TTC549 (cell line): ENCODE measurements at regions not wholly inside any gene's neighbourhood (a gene's known extent, or its start where the extent isn't known, plus 50 kb on each side); places are given as distances from the start of the nearest gene placed in this dataset.
"Not testable (repeated sequence)": the region's sequence is repeated elsewhere in the genome, so short reads cannot be mapped to it uniquely, and the experiment has no call there.

Source experiments
- FAIRE-seq: peaks from 2 replicates; lab custom pipeline; 2012; peaks lifted over from hg19 to GRCh38; lab: Jason Lieb, UNC

DNA sequence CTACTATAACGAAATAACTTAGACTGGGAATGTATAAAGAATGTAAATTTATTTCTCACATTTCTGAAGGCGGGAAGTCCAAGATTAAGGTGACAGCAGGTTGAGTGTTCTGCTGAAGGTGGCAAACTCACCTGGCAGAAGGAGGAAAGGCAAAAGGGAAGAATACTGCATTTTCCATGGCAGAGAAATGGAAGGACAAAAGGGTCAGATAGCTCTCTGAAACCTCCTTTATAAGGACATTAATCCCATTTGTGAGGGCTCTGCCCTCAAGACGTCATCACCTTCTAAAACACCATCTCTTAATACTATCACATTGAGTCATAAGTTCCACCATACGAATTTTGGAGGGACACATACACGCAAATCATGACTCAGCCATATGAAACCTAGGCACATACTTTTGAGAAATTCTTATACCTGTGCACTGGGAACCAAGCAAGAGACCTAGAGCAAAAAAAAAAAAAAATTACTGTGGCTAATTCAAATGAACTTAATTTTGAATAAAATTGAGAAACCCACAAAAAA is 1669.3 kb upstream of the FLRT2 start:
- FAIRE-seq: no peak

DNA sequence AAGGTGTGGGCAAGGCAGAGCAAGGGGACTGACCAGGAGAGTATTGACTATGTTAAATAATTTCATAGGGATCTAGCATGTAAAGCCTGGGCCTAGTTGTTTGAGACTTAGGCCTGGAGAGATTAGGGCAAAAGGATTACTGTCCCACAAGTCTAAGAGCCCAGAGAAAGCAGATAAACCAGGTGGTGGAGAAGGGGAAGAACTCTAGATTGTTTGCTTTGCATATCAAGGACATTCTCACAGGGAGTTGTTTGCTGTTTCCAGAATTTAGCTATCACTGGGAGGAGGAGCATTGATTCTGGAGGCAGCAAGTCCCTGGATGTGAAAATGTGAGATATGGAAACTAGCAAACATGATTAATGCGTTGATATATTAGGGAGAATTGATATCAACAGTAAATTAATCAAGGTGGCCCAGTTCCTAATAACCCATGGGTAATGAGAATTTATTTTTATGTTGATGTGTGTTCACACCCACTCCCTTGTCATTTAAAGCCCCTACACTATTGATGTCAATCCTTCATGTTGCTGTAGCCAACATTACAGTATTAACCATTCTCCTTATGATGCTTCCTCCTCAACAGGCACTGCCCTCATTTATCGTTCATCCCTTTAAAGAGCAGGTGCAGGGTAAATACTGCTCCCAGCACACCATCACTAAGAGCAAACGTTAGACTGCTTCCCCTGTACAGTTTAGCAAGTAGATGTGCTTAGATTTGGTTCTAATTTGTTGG is 1666.7 kb upstream of the FLRT2 start:
- FAIRE-seq: no peak

GRCh38 chr14:83864106-83864505 is 1665.8 kb upstream of the FLRT2 start:
- FAIRE-seq: no peak

GRCh38 chr14:83867566-83868225 is 1662.2 kb upstream of the FLRT2 start:
- no peak for FAIRE-seq

DNA sequence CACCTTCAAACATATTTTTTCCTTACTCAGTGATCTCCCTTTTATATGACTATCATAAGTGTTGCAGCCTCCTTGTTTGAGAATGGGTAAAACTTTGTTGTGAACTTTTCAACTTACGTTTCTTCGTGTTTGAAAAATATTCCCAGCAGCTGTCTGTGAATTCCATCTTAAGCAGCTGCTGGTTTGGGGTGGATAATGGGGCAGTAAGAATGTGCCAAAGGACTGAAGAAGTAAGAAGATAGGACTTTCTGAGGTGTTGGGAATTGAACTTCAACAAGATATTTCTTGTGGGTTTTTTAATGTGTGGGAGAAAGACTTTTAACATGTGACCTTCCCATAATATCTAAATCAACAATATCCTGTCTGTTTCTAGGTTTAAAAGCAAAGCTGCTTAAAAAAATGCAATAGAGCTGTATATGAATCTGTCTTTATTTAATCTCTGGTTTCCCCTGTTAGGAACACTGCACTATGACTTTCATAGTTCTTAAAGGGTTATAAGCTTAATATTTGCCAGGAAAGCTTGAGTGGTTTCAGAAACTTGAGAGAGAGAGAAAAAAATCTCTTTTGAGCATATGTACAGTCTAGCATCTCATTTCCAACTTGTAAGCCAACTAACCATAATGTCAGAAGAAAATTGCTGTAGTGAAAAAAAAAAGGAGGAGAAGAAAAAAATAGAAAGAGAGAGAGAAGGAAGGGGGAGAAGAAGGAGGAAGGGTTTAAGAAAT is 1659.2 kb upstream of the FLRT2 start:
- no peak for FAIRE-seq

DNA sequence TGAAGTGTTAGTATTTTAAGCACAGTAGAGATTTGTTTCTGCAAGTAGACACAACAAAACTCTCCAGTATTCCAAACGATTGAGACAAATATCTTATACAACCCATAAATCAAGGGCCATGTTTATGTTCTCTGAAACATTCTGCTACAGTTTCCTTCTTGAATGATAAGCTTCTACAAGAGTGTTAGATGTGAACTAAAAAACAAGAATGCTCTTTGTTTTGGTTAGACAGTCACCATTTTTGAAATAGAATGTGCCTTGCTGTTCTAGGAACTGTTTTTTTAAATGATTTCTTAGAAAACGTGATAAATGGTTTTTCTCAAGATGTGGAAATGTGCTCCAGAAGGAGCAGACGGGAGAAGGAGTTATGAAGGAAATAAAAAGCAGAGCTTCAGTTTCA is 1656.3 kb upstream of the FLRT2 start:
- no peak for FAIRE-seq

DNA sequence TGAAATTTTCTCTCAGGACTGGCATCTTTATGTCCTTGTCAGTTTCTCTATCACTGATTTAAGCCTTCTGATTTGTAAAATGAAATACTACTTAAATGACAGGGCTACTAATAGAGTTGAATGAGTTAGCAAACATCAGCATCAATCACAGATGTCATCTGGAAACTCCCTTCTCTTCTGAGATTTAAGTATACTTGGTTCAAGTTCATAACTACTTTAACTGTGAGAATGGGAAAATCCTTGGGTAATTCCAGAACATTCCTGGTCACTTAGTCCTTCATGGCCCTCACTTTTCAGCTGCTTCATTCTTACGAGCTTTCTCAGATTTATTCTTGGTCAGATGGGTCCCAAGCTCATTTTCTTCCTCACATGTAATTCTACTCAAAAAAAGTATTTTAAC is 1655.3 kb upstream of the FLRT2 start:
- no peak for FAIRE-seq

DNA sequence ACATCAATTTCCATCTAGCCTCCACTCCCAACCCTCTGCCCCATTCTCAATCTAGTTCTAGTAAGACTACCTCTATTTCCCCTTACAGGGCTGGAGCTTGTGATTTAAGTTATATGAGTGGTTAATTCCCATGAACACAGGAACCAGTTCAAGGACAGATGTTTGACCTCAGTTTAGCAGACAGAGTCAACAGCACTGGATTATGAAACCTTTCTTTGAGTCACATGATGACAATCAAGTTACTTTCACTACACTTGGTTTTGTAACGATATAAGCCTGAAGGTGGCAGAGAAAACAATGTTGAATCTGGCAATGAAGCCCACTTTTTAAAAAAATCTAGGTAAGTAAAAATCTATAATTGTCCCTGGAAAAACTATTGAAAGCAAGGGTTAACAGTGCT is 1646.2 kb upstream of the FLRT2 start:
- FAIRE-seq: no peak

GRCh38 chr14:83885837-83886293 is 1644.1 kb upstream of the FLRT2 start:
- FAIRE-seq: no peak

DNA sequence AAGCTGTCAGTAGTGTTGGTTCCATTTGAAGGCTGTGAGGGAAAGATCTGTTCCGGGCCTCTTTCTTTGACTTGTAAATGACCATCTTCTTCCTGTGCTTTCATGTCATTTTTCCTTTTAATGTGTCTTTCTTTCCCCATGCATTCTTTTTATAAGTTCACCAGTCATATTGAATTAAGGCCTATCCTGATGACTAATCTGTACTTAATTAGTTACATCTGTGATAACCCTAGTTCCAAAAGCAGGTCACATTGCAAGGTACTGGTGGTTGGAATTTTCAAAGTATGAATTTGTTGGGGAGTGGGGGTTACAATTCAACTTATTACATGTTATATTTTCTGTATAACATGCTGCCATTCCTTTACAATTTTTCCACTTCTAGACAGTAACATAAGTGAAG is 1642.1 kb upstream of the FLRT2 start:
- no peak for FAIRE-seq

DNA sequence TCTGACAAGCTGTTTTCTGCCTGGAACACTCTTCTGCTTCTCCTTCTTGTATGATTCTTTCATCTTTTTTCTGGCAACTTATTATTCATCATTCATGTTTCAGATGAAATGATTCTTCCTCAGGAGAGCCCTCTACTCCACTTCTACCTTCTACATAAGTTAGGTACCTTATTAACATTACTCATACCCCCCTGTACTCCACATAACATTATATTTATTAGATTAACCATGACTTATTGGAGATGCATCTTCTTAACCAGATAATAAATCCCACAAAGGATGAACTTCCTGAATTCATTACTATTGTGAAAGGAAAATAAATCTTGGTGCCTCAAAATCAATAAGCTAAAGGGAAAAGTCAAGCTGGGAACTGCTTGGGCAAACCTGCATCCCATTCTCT is 1636.5 kb upstream of the FLRT2 start:
- FAIRE-seq: no peak

- FAIRE-seq: no peak
Measured at GRCh38 chr14:83894568-83894967, 1635.4 kb upstream of the FLRT2 start.

GRCh38 chr14:83898558-83898957 is 1631.4 kb upstream of the FLRT2 start:
- FAIRE-seq: not testable (repeated sequence)

GRCh38 chr14:83899706-83900105 is 1630.2 kb upstream of the FLRT2 start:
- no peak for FAIRE-seq

DNA sequence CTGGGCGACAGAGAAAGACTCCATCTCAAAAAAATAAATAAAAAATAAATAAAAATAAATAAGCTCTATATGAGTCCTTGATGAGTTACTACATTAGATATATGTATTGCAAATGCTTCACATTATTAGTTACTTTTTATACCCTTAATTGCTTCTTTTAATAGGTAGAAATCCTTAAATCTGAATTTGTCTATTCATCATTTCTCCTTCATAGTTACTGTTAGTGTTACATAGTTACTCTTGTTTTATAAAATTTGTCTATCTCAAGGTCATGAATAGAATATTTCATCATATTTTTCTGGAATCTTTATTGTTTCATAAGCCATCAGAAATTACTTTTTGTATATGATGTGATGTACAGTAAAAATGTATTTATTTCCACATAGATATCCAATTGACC is 1624.8 kb upstream of the FLRT2 start:
- no peak for FAIRE-seq

GRCh38 chr14:83908419-83908818 is 1621.5 kb upstream of the FLRT2 start:
- FAIRE-seq: no peak

GRCh38 chr14:83909507-83909906 is 1620.4 kb upstream of the FLRT2 start:
- FAIRE-seq: no peak

DNA sequence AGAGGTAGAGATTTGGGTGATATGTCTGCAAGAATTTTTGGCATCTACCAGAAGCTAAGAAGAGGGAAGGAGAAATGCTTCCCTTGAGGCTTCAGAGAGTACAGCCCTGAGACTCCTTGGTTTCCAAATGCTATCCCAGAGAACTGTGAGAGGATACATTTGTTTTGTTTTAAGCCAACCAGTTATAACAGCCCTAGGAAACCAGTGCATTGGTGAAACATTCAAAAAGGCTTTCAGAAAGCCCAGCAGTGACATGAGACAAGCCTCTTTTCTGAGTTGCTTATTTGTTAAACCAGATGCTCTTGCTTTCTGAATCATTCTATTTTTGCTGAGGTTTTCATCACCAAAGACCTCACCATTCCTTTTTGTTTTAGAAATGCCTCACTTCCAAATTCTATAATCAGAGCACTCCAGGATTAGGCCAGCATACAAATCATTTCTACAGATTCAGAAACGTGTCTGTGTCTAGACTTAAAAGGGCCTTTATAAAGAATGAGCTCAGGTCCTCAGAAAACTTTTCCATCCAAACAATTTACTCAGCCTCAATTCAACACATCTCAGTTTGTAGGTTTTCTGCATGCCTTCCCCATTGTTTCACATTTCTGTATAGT is 1617.8 kb upstream of the FLRT2 start:
- no peak for FAIRE-seq

GRCh38 chr14:83913476-83913875 is 1616.5 kb upstream of the FLRT2 start:
- FAIRE-seq: no peak

GRCh38 chr14:83918546-83918945 is 1611.4 kb upstream of the FLRT2 start:
- no peak for FAIRE-seq

GRCh38 chr14:83919675-83920074 is 1610.3 kb upstream of the FLRT2 start:
- FAIRE-seq: not testable (repeated sequence)

DNA sequence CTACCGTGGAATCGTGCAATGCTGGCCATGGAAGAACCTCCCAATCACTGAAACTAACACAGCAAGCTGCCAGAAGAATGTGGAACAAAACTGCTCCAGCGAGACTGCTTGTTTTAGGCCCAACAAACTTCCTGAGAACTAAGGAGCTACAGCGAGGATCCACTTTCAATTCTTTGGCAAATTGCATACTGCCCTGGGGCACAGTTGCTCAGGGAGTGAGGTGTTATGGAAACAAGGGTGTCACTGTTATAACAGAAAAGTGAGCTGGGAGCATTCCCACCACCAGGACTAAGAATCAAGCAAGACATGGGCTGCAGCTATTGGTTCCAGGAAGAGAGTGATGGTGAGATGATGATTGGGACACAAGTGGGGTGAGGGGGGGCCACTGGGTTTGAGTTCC is 1606.1 kb upstream of the FLRT2 start:
- FAIRE-seq: no peak

DNA sequence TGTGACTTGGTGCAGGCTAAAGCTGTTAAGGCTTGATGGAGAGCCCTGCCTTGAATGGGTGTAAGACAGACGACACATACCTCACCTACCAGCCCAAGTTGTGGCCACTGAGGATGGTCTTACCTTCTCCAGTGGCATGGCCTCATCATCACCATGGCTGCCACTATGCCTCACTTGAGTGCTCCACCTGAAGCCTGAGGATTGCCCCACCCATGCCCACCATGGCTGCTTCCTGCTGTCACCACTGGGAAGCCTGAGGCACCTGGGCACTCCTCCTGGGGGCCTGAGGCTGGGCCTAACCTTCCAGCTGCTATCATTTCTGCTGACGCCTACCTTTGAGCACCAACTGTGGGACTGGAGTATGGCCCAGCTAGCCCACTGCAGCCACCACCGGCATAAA is 1605.7 kb upstream of the FLRT2 start:
- no peak for FAIRE-seq
